H1 (cell line): ENCODE measurements at regions not wholly inside any gene's neighbourhood (a gene's known extent, or its start where the extent isn't known, plus 50 kb on each side); places are given as distances from the start of the nearest gene placed in this dataset.

Experiments
- KDM4A ChIP-seq: IDR thresholded peaks from one replicate; pipeline ENCODE4 v1.7.1; 2012; ENCODE audit warnings: low read depth, mild to moderate bottlenecking, moderate library complexity, low read length, inconsistent platforms; ENCODE audit not compliant: severe bottlenecking
- POLR2A ChIP-seq, 2 experiments: IDR thresholded peaks; 1 replicate in 1 of 2; 2 replicates in 1 of 2; pipeline ENCODE4 v1.6.1; 2011; ENCODE audit warnings: low read depth in 2 of 2, low read length in 2 of 2, mild to moderate bottlenecking in 2 of 2; ENCODE audit errors: control extremely low read depth in 1 of 2
- RFX5 ChIP-seq: IDR thresholded peaks from 2 replicates; pipeline ENCODE4 v1.6.1; 2011; ENCODE audit warnings: low read depth, low read length, improper control_type of control experiment, borderline replicate concordance
- SUZ12 ChIP-seq: fragments of 200-600 bp; sonication (generic); IDR thresholded peaks from 2 replicates; pipeline ENCODE4 v1.6.1; 2012; ENCODE audit warnings: mild to moderate bottlenecking, inconsistent platforms, low read length, moderate library complexity, mixed read lengths

DNA sequence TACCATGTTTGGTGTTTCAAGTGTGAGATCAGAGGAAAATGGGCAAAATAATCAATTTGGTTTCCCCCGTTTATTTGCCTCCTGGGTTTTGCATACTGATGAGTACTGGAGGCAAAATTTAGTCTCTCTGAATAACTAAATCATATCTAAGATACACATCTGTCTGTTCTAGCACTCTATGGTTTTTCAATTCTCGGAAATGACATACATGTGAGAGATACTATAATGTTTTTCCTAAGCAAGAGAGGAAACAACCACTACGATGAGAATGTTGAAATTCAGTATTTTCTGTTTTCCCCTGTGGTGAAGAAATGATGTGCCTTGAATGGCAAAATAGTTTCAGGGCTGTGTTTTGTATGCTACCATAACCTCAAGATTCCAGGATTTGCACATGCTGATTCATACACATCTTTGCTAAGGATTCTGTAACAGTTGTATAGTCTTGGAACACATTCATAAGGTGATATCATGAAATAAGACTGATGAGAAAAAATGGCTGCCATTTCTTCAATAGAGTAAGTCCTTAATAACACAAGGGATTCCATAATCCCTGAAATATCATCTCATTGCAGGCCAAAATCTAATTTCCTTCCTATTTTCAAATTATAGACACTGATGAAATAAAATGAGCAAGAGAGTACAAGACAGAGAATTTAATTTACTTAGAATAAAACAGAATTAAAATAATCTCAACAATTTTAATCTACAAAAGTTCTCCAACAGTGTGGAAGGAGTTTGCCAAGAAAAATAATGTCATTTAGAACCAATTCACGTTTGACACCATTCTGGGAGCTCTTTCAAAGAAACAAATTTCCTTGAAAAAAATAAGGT lies 316.6 kb downstream of the FIGN start (continued):
- TF ChIP-seq SUZ12 (no peak), KDM4A (no peak), POLR2A (IDR thresholded peaks at IDR 0.05; ENCODE audit: control extremely low read depth in 1 of 2, low read depth in 2 of 2, low read length in 2 of 2) (no peak), RFX5 (no peak)
